HG03064 (cell line): ENCODE measurements at regions not wholly inside any gene's neighbourhood (a gene's known extent, or its start where the extent isn't known, plus 50 kb on each side); places are given as distances from the start of the nearest gene placed in this dataset.

Experiments used
- ATAC-seq: cut with Tn5 transposase; IDR thresholded peaks from one replicate; pipeline ENCODE4 v1.9.1; 2021; ENCODE audit warnings: low read depth; ENCODE audit not compliant: unreplicated experiment

DNA sequence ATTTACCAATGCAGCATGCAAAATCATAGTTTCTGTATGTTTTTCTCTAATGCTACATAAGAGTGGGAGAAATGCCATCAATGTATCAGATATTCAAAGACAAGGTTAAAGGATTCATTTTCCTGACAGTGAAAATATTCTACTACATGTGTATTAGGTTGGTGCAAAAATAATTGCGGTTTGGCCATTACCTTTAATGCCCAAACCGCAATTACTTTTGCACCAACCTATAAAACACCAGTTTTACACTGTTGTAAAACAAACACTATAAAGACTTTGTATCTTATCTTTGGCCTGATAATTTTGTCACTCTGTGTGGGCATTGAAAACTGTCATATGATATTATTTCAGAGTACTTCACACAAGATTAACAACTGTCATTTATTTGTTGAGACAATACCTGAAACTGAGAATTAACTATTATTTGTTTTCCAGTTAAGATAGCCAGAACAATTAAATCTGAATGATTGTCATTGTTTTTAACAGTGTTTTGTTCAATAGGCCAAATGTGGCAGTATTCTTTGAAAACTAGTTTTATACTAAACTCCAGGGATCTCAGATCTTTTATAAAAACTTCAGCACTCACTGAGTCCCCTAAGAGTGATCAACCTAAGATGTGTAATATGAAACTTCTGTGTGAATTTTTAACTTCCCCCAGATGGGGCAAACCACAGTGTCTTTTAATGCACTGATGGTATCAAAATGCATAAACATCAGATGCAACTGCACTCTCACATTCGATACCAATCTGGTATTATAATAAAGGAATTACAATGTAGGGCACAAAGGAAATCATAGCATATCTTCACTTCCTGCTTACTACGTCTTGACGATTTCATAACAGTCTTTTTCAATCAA lies 53.8 kb upstream of the FBN2 start:
- no peak for ATAC-seq

GRCh38 chr5:128596071-128596470 lies 58.0 kb upstream of the FBN2 start:
- ATAC-seq, result no peak

DNA sequence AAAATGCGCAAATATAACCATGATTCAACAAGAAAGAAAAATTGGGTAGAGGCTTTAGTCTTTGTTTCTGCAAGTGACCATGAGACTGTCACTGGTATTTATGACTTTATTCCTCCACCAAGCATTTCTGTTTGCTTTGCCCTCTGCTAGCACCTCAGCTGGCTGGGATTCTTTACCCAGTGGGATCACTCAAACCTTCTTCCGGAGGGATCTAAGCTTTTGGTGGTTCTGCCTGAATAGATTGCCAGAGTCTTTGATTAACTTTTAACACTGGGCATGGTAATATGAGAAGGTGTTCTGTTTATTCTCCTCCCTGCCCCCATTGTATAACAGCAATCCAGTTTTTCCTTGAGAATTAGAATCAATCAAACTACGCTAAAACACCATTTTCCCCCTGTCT lies 59.1 kb upstream of the FBN2 start:
- no peak for ATAC-seq

DNA sequence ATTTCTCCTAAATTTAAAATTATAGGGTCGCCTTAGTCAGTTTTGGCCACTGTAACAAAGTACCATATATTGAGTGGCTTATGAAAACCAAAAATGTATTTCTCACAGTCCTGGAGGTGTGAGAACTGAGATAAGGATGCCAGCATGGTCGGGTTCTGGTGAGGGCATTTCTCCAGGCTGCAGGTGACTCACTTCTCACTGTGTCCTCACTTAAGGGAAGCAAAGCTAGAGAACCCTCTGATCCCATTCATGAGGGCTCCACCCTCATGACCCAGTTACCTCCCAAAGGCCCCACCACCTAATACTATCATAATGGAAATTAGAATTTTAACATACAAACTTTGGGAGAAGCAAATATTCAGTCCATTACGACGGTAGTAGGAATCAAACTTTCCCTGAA lies 75.1 kb upstream of the FBN2 start:
- ATAC-seq, result no peak

- ATAC-seq, result no peak
These were observed 75.7 kb upstream of the FBN2 start for GRCh38 chr5:128613766-128614165.

DNA sequence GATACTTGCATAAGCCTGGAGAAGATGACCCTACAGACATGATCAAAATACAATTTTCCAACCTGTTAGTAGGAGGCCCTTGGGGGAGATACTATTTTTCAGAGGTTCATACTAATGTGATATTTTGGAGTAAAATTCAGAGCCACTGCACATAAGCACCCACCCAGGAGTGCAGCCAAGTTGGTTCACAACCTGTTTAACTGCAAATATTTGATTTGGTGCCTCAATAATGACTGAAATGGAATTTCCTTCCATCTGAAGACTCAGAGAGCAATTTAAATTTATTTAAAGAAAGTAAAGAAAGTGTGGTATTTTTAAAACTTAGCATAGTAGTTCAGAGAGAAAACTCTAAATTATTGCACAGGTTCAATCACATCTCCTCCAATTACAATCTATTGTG lies 77.5 kb upstream of the FBN2 start:
- ATAC-seq, result no peak

DNA sequence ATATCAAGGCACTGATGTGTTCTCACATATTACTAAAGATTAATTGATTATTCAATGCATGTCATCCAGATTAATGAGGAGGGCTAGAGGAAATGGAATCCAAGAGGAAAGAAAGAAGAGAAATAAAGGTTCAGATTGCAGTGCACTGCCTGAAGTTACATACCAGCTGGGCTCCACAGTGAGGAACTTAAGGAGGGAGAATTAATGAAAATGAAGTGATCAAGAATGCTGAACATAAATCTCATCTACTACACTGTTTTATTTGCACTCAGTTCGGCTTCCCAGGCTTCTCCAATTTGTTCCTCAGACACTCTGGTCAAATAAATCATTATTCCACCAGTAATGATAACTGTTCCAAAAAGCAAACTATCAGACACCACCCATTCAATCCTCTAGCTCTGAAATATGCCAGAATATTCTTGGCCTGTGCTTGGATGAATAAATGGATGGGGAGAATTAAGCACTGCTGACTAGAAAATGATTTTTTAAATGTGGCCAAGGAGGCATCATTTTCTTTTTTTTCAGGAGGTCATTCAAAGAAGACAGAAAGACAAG lies 88.6 kb upstream of the FBN2 start:
- no peak for ATAC-seq

DNA sequence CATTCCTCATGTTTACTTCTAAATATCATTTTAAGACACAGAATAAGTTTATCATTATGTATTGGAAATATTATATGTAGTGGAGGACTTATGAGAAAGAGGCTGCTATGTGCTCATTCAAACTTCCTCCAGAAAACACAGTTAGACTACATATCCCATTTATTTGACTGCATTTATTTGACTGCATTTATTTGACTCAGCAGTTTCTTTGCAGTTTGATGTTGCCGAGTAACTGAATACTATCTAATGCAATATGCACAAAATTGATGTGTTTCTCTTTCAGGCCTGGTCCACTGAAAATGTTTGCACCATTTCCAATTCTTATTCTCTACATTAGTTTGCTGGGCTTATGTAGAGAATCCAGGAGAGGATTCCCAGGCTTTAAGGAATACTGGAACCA lies 89.9 kb upstream of the FBN2 start:
- ATAC-seq, result no peak

DNA sequence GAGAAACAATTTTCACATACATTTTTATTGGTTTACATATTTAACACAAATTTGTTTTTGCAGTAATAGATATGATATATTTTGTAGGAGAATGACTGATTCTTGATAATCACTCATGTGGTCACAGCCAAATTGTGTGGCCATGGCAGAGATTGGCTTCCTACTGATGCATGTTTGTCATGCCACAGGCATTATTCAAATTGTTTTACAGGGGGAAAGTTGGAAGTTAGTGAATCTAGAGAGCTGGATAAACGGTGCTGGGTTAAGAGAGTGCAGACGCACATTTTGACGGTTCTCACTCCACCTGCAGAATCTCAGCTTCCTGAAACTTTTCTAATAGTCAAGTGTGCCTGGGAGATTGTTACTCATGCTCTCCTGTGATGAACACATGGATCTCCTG lies 91.1 kb upstream of the FBN2 start:
- no peak for ATAC-seq

DNA sequence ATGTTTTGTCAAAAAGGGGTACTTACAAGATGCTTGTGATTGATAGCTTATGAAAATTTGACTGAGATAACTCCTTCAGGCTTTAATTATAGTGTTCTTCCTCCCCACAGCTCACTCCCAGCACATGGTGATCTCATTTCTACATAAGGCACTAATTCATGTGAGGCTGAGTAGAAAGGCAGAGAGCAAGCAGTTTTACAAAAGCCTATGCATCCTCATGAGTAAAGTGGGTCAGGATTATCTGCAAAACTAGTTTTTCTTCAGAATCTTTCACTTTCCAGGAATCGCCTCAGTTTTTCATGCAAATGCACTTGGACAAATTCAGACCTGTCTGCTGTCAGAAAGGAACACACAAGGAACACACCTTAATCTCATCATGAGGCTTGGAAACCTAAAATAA lies 92.1 kb upstream of the FBN2 start:
- ATAC-seq, result no peak

GRCh38 chr5:128631771-128632170 lies 93.7 kb upstream of the FBN2 start:
- no peak for ATAC-seq

DNA sequence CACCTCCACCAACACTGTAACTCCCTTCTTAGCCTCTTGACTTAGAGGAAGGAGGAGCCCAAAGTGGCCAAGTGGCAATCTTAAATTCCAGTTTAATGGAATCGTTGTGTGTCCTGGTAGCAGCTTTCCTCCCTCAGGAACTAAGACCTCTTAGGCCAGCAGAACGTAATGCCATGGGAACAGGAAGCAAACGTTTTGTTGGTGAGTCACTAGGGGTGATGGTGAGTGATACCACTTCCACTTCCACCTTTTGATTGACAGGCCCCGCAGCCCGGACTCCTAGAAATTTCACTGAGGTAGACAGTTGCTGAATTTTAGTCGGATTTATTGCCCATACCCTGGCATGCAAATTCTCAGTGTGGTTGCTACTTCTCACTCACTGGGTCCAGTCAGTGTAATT lies 94.2 kb upstream of the FBN2 start:
- no peak for ATAC-seq

DNA sequence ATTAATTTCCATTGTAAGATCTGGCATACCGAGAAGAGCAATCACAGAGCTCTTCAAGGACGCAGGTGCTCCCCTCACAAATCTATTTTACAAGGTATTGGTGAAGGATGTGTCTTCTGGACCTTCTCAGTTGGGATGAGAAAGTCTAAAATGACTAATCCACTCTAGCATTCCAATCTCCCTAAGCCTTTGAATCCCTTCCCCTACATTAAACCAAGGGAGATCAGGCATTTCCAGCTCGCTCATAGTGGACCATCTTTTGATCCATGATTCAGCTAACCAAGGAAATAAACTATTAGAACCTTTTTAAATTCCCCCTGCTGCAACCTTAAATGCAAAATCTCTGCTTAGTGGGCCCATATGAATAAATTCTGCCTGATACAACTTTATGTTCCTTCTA lies 95.9 kb upstream of the FBN2 start:
- ATAC-seq, result no peak

GRCh38 chr5:128635379-128635778 lies 97.3 kb upstream of the FBN2 start:
- no peak for ATAC-seq

DNA sequence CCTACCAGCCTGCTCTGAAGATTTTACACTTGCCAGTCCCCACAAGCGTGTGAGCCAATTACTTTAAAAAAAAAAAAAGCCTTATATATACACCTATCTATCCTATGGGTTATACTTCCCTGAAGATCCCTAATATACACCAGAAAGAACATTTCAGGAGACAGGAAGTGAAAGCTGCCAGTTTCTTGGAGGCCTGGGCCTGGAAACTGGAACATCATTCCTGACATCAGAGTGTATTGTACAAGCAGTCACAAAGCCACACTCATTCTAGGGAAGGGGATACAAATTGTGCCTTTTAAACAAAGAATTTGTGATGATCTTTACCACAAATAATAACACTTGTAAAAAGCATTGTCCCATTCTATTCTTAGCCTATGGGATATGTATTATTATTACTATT lies 98.3 kb upstream of the FBN2 start:
- ATAC-seq, result no peak

DNA sequence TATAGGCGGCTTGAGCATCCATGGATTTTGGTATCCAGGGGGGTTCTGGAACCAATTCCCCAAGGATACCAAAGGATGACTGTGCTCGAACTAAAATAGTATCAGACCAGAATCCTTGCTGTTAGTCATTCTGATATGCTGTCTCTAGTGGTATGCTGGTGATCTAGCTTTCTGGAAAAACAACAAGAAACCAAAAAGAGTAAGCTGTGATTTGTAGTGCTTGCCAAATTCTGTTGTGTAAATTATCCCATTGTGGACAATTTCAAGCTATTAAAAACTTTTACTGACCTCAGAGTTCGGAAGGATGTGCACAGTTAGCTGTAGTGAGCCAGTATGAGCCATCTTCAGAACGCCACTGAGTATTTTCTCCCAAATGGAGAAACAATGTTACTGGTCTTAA lies 99.0 kb upstream of the FBN2 start:
- ATAC-seq, result no peak

DNA sequence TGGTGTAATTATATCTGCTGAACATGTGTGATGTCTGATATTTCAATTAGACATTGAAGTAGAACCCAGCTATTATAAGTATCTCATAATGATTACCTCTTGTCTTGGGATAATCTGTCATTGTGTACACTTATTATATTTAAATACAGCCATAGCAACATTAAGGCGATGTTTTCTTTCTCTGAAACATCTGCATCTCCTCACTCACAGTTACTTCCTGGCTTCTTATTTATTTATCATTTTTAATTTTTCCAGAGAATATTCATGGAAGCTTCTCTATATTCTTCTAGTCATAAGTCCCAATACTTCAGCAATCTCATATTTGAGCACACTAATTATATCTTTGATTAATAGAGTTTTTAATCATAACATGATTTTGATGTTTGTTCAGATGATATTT lies 103.8 kb upstream of the FBN2 start:
- no peak for ATAC-seq

GRCh38 chr5:128644863-128645262 lies 106.8 kb upstream of the FBN2 start:
- no peak for ATAC-seq

GRCh38 chr5:128645581-128645980 lies 107.5 kb upstream of the FBN2 start:
- no peak for ATAC-seq

- no peak for ATAC-seq
These were observed 108.1 kb upstream of the FBN2 start for GRCh38 chr5:128646176-128646575.

DNA sequence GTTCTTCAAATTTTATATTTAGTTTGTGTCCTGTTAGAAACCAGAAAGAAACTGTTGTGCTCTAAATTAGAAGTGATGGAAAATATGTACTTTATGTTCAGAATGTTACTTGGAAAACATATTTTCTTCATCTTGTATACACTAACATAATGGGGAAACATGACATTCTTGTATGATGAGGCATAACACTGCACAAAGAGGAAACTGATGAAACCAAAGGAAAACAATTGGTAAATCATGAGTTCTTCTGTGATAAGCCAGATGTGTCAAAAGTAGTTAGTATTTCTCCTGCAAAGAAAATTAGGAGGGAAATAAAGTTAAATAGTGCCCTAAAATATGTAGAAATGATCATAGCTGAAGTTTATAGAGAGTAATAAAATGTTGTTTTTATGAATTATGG lies 111.1 kb upstream of the FBN2 start:
- ATAC-seq, result no peak

DNA sequence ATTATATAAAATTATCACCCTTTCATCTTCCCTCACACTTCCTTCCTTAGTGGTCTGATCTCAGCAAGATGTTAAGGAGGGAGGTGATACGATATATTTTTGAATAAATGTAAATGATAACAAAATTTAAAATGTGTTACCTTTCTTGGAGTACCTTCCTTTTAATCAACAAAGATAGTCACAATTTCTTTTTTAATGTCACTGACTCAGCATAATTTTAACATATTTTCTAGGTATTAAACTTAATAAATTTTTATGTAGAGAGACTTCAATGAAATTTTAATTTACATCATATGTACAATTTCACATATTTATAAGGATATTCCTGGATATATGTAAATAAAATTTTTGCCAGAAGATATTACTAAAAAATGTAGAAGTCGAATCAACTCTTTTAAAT lies 125.0 kb upstream of the FBN2 start:
- no peak for ATAC-seq
